GM19438 (cell line): ENCODE measurements at regions not wholly inside any gene's neighbourhood (a gene's known extent, or its start where the extent isn't known, plus 50 kb on each side); places are given as distances from the start of the nearest gene placed in this dataset.
"Not testable (repeated sequence)": the region's sequence is repeated elsewhere in the genome, so short reads cannot be mapped to it uniquely, and the experiment has no call there.

Source experiments
- ATAC-seq: cut with Tn5 transposase; IDR thresholded peaks from one replicate; pipeline ENCODE4 v1.9.1; 2021; ENCODE audit warnings: low read depth; ENCODE audit not compliant: unreplicated experiment

DNA sequence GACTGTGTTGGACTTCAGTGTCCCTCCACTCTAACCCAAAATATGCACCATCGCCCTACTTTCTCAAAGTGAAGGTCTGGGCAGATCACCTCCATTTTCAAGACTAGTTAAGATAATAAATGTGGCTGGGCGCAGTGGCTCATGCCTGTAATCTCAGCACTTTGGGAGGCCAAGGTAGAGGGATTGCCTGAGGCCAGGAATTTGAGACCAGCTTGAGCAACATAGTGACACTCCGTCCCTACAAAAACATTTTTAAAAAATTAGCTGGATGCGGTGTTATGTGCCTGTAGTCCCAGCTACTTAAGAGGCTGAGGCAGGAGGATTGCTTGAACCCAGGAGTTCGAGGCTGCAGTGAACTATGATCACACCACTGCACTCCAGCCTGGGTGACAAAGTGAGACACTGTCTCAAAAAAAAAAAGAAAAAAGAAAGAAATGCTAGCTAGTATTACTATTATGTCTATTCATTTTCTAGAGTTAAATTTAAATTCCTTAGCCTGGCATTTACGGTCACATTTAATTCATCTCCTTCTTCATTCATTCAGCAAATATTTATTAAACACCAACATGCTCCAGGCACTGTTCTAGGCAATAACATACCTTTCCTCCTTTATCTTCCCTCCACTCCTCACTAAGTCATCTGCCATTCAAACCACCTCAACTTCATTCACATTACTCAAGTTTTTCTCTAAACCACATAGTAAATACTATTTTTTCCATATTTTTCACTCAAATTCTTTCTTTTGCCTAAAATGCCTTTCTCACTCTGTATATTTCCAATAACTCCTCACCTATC, 96.1 kb upstream of the XYLT1 start:
- no peak for ATAC-seq

DNA sequence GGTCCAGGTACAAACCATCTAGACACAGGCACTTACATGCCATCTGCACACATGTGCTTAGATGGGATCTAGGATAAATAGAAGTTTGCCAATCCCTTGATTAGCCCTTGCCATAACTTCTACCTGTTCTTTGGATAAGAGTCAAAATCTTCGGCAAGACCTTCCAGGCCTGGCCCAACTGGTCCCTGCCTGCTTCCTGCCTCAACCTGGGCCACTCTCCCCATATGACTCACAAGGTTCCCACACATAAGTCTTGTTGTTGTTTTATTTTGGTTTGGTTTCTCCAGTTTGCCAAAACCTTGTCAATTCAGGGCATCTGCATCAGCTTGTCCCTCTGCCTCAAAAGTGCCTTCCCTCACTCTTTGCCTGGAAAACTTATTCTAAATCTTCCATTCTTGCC, 95.3 kb upstream of the XYLT1 start:
- no peak for ATAC-seq

DNA sequence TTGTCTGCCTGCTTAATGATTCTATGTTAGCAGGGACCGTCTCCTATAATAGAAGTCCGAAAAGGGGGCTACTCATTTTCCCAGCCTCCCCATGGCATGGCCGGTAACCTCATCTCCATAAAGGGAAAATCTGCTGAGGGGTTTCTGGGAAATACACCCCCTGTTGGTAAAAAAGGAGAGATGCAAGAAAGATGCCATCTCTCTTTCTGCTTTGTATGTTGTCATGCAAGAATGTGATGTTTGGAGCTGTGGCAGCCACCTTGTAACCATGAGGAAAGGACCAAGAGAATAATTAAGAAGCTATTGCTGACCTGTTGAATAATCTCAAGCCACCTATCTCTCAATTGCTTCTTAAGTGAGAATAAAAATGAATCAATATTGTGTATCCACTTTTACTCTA, 94.8 kb upstream of the XYLT1 start:
- no peak for ATAC-seq

DNA sequence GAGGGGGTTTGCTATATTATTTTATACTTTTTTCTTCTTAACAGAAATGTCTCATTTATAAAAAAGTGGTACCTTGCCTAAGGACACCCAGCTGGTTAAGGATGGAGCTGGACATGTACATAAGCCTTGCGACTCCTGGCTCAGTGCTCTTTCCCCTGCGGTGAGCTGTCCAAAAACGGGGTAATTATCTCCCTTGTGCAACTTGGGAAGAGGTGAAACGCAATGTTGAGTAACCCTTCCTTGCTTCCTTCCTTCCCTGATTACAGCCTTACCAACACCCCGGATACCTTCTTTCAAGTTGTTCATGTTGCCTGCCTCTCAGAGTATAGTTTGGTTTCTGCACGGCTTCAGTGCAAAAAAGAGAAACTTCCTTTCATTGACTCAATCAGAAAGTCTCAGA, 94.1 kb upstream of the XYLT1 start:
- ATAC-seq, result no peak

DNA sequence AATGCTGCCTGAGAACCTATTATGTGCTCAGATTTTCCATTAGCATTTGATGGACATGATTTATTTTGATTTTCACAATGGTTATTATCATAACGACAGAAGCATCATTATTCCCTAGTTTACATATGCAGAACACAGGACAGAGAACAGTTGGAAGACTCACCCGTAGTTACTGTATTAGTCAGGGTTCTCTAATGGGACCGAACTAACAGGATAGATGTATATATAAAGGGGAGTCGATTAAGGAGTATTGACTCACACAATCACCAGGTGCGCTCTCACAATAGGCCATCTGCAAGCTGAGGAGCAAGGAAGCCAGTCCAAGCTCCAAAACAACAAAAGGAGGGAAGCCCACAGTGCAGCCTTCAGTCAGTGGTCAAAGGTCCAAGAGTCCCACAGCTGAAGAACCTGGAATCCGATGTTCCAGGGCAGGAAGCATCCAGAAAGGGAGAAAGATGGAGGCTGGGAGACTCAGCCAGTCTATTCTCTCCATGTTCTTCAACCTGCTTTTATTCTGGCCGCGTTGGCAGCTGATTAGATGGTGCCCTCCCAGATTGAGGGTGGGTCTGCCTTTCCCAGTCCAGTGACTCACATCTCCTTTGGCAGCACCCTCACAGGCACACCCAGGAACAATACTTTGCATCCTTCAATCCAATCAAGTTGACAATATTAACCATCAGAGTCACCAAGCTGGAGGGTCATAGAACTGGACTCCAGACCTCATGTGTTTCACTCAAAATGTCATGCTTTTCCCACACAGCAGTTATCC, 92.7 kb upstream of the XYLT1 start:
- ATAC-seq, result no peak

DNA sequence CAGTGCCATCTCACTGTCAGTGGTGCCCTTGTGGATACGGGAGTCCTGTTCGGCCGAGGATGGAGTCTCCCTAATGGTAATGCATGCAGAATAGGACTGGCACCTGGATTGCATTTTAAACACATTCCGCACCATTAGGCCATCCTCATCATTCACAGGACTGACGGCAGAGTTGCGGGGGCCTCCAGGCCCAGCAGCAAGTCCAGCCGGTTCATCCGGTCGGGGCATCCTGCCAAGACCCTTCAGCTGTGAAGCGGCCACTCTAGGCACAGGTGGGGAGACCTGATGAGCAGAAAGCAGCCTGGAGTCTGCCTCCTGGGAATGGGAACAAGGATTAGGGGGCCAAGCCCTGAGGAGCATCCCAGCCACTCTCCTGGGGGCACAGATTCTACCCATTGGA, 90.3 kb upstream of the XYLT1 start:
- no peak for ATAC-seq

DNA sequence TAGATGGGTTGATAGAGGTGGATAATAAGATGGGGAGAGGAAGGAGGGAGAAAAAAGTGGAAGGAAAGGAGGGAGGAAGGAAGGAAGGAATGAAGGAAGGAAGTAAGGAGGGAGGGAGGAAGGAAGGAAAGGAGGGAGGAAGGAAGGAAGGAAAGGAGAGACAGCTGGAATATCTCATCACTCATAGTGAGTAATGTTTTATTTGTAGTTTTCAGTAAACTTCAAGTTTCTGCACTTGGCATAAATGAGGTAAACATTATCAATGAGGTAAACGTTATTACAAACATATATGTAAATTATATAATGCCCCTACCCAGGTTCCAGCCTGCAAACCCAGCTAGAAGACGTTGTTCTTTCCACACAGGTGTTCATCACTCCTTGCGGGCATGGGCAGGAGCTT, 89.8 kb upstream of the XYLT1 start:
- no peak for ATAC-seq

DNA sequence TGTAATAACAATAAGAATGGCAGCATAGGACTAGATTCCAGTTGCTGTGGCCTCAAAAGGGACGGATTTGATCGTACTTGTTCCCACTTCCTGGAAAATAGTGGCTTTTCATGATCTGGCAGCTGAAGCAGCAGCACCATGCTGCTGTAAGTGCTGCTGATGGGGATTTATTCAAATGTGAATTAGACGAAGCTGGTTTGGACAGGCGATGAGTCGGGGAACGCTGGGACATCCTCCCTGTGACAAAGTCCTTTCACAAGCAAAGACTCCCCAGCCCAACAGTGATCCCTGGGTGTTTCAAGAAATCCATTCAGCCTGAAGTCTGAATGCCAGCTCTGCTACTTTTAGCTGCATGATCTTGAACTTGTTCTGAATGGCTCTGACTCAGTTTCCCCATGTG, 88.6 kb upstream of the XYLT1 start:
- no peak for ATAC-seq

DNA sequence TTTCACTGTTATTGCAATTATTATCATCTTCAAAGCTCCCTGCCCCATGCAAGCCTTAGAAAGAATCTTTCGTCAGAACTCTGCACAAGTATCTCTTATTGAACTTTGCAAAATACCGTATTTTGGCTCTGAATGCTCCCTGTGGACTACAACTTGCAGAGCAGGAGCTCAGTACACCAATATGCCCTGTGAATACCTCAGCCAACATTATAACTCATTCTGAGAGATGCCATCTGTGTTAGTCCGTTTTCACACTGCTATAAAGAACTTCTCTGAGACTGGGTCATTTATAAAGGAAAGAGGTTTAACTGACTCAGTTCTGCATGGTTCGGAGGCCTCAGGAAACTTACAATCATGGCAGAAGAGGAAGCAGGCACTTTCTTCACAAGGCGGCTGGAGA, 87.2 kb upstream of the XYLT1 start:
- ATAC-seq, result no peak

DNA sequence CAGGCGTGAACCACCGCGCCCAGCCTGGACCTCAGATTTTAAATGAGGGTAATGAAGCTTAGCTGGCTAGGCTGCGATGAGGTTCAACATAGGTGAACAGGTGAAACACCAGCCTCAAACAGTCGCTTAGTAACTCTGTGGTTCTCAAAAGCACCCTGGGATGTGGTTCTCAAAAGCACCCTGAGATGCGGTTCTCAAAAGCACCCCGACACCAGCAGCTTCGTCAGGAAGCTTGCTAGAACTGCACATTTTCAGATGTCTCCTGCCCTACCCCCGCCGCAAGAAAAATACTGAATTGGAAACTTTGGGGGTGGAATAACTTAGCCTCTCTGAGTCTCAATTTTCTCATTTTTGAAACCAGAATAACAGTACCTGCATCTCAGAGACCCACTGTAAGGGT, 86.7 kb upstream of the XYLT1 start:
- no peak for ATAC-seq

DNA sequence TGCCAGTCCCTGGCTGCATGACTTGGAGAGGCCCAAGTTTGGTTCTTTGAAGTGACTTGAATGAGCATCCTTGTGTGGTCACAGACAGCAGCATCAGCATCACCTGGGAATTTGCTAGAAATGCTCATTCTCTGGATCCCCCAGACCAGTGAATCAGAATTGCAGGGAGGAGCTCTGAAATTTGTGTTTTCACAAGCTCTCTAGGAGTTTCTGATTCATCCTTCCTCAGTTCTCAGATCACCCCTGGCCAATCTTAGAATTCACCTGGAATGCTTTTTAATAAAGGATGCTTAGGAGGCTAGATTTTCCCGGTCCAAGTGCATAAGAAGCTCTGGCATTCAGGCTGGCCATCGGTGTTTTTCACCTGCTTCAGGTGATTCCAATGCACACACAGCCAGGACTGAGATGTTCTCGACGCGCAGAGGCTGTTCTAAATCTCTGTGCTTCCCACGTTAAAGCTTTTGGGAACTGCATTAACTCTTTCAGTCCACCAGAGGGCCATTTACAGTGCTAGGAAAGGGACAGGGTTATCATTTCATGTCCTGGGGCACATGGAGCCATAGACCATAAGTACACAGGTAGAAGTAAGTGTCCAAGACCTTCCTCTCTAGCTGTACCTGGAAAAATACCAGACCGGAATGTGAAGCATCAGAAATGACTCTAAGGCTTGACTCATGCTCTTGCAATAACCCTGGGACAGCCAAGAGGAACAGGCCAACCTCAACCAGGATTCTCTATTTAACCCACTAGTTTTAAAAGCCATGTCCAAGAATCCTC, 85.7 kb upstream of the XYLT1 start:
- ATAC-seq, result no peak

DNA sequence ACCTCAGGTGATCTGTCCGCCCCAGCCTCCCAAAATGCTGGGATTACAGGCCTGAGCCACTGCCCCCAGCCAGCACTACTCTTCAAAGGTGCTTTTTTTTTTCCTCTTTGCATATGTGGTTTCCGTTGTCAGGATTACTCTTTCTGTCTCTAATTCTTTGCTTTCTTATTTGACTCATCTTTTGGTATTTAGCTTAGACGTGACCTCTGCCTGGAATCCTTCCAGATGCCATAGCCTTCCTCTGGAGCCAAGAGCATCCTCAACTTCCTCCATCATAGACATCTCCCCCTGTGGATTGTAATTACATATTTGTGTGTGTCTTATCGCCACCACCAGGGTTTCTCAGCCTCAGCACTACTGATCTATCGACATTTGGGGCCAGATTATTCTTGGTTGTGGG, 84.4 kb upstream of the XYLT1 start:
- ATAC-seq, result no peak

DNA sequence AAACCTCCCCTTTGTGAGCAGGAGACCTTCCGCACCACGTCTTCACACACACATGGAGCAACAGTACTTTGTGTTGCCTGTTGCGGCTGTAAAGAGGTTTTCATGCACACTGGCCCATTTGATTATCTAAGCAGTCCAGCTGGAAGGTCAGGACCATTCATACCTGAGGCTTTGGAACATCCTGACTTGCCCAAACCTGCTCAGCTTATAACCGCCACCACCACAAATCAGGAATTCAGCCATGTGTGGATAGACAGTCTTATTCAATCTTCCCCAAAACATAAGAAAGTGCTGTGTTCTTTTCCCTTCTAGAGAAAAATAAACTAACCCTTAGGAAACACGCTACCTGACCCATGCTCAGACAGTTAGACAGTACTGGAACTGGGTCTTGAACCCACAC, 81.6 kb upstream of the XYLT1 start:
- ATAC-seq, result no peak

DNA sequence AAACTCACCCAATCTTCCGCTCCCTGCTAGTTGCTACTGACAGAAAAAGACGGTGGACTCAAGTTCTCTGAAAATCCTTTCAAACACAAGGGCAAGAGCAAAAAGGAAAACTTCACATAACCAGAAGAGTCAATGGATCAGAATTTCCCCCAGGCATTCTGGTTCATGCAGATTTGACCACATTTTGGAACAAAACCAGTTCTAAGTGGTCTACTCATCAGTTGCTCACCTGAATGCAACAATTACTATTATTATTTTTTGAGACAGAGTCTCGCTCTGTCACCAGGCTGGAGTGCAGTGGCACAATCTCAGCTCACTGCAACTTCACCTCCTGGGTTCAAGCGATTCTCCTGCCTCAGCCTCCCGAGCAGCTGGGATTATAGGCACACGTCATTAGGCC, 80.9 kb upstream of the XYLT1 start:
- not testable (repeated sequence) for ATAC-seq

DNA sequence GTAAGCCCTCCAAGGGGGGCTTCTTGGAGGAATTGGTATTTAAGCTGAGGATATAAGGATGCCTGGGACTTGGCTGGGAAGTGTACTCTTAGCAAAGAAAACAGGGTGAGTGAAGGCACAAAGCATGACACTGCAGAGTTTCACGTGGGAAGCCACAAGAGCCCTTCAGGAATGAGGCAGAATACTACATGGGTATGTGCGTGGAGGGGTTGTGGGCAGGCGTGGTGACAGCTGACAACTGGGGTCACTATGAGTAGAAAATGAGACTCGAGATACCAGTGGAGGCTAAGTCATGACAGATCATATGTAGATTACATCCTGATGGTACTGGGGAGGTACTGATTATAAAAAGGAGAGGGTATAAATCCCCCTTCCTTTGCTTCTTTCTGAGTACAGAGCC, 78.1 kb upstream of the XYLT1 start:
- no peak for ATAC-seq

DNA sequence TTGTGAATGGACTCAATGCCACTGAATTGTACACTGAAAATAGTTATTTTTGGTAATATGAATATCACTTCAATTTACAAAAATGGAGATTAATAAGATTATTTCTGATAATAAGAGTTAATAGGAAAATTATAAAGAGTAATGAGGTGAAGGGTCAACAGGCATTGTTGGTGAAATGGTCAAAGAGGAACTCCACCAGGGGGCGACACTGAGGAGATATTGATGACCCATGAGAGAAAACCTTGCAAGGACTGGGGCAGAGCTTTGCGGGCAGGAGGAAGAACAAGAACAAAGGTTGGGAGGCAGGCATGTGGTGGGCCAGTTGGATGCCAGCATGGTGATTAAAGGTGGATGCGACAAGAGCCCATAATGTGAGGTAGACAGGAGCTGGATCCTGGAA, 74.0 kb upstream of the XYLT1 start:
- no peak for ATAC-seq

DNA sequence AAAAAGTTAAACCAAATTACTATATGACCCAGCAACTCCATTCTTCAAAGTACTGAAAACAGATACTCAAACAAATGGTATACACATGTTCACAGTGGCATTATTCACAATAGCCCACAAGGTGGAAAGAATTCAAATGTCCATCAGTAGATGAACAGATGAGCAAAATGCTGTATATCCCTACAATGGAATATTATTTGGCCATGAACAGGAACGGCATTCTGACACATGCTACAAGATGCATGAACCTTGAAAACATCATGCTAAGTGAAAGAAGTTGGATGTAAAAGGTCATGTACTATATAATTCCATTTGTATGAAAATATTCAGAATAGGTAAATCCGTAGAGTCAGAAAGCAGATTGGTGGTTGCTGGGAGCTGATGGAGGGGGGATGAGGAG, 73.5 kb upstream of the XYLT1 start:
- ATAC-seq, result no peak

DNA sequence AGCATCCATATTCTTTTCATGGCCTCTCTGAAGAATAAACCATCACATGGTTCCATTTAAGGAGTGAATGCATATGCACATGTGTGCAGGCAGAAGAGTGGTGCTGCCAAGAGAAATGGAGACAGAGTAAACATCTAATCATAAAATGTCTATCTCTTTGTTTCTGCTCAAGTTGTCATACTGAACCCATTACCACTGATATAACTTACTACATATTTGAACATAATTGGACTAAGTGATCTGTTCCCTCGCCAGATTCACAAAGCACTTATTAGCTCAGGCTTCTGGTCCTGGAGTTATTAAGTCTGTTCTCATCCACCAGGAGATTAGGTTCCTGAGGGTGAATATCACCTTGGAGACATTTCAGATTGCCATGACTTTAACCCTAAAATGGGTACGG, 72.3 kb upstream of the XYLT1 start:
- no peak for ATAC-seq

DNA sequence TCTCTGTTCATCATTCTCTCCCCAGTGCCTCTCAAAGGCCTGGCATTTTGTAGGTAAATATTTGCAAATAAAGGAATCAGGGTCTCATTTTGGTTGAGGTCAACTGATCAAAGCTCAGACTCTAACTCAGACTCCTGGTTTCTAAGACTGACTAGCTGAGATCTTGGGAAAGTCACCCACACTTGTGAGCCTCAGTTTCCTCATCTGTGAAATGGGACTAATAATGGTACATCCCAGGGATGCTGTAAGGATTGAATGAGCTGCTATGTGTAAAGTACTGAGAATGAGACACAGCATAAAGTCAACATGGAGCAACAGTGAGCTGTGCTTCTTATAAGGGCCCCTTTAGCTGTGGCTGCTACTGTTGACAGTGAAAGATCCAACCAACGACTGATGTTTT, 70.6 kb upstream of the XYLT1 start:
- no peak for ATAC-seq

DNA sequence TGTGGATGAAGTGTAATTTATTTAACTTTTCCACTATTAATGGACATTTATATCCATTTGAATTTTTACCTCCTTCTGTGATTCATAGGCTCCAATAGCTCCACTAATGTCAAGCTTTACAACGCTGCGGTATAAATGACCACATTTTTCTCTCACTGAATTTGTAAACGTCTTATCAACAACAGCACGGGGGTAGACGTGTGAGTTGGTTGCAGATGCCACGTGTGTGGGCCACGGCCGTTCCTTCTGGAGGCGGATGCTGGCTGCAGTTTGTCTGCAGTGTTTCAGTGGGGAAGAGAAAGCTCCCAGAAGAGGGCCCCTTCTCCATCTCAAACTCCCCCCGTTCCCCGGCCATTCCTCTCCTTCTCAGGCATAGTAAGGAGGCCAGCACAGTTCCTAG, 68.2 kb upstream of the XYLT1 start:
- no peak for ATAC-seq

DNA sequence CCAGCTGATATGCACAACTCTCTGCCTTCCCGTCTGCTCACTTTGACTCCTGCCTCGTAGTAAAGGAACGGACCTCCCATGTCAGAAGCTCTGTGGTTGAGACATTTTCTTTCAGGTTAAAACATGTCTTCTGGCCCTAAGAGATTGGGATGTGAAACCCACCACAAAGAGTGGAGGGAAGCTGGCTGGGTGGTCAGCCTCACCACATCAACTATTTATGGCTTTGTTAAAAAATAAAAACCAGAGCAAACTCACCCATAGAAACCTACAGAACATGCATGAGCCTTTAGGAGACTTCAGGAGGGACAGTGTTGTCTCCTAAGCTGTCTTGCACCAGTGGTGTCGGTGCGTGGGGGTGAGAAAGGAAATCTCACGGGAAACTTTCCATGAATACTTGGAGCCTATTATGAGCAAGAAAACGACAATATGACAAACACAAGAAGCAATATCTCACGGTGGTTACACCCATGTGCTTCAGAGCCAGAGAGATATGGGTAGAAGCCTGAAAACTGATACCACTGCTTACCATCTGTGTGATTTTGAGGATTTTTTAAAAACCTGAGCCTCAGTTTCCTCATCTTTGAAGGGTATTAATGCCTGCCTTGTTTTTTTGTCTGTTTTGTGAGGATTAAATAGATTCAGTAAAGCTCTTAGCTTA, 61.7 kb upstream of the XYLT1 start:
- no peak for ATAC-seq
